DOHH2 (cell line): ENCODE measurements at regions not wholly inside any gene's neighbourhood (a gene's known extent, or its start where the extent isn't known, plus 50 kb on each side); places are given as distances from the start of the nearest gene placed in this dataset.
A peak's percentile ranks its signal among the peaks of the same experiment; 100 is the strongest.

Experiments
- H3F3A ChIP-seq: fragments of 200-600 bp; sonication (generic), shearing (Covaris generic); 2 replicates; pipeline ENCODE4 v1.6.0; 2016; ENCODE audit warnings: antibody characterized with exemption, mild to moderate bottlenecking; ENCODE audit not compliant: control insufficient read depth, insufficient read depth
- H3K27ac ChIP-seq: fragments of 200-600 bp; sonication (generic); 2 replicates; pipeline ENCODE4 v1.5.1; 2014; ENCODE audit warnings: low read depth, mild to moderate bottlenecking, low read length, moderate library complexity
- H3K27me3 ChIP-seq: fragments of 200-600 bp; sonication (generic); 2 replicates; pipeline ENCODE4 v1.6.1; 2014; ENCODE audit warnings: mild to moderate bottlenecking, low read length, mixed read lengths; ENCODE audit not compliant: control insufficient read depth
- H3K36me3 ChIP-seq: fragments of 200-600 bp; sonication (generic); 2 replicates; pipeline ENCODE4 v1.6.1; 2014; ENCODE audit warnings: mild to moderate bottlenecking, low read length, moderate library complexity, mixed read lengths; ENCODE audit not compliant: control insufficient read depth
- H3K4me1 ChIP-seq: fragments of 200-600 bp; sonication (generic); 2 replicates; pipeline ENCODE4 v1.6.1; 2014; ENCODE audit warnings: mild to moderate bottlenecking, low read length, mixed read lengths; ENCODE audit not compliant: control insufficient read depth
- H3K4me2 ChIP-seq: fragments of 200-600 bp; sonication (generic); 2 replicates; pipeline ENCODE4 v1.6.0; 2014; ENCODE audit warnings: mild to moderate bottlenecking, low read length, moderate library complexity
- H3K4me3 ChIP-seq: fragments of 200-600 bp; sonication (generic); 2 replicates; pipeline ENCODE4 v1.5.1; 2014; ENCODE audit warnings: mild to moderate bottlenecking, low read length, mixed read lengths
- H3K79me2 ChIP-seq: fragments of 200-600 bp; sonication (generic); 2 replicates; pipeline ENCODE4 v1.6.1; 2014; ENCODE audit warnings: mild to moderate bottlenecking, low read length, mixed read lengths; ENCODE audit not compliant: control insufficient read depth
- H3K9me2 ChIP-seq: fragments of 200-600 bp; sonication (generic); replicated peaks from 2 replicates; pipeline ENCODE4 v1.6.1; 2014; ENCODE audit warnings: mild to moderate bottlenecking, low read length, mixed read lengths; ENCODE audit not compliant: control insufficient read depth
- H3K9me3 ChIP-seq: fragments of 200-600 bp; sonication (generic); 2 replicates; pipeline ENCODE4 v1.6.1; 2014; ENCODE audit warnings: antibody characterized with exemption, low read length, mixed read lengths; ENCODE audit not compliant: control insufficient read depth, insufficient read depth
- H4K20me1 ChIP-seq: fragments of 200-600 bp; sonication (generic); 2 replicates; pipeline ENCODE4 v1.6.0; 2014; ENCODE audit warnings: low read depth, mild to moderate bottlenecking, antibody characterized with exemption, low read length, moderate library complexity; ENCODE audit not compliant: control insufficient read depth, insufficient read depth
- CTCF ChIP-seq: fragments of 200-600 bp; sonication (generic); IDR thresholded peaks from one replicate; pipeline ENCODE4 v1.5.1; 2014; ENCODE audit warnings: antibody characterized with exemption, mild to moderate bottlenecking, low read depth, low read length; ENCODE audit not compliant: poor library complexity, severe bottlenecking
- EZH2phosphoT487 ChIP-seq: fragments of 200-600 bp; sonication (generic); IDR thresholded peaks from 2 replicates; pipeline ENCODE4 v1.6.1; 2017; ENCODE audit warnings: borderline replicate concordance, mild to moderate bottlenecking, antibody characterized with exemption, low read length, moderate library complexity, mixed read lengths

GRCh38 chr1:234975941-234976860, 152.4 kb downstream of the TOMM20 start:
- Histone ChIP-seq H3K79me2 (no peaks in the 10 kb centered on the region), H3K4me1 (peaks cover 48% of the 10 kb centered on the region), H3K9me2 (no peaks in the 10 kb centered on the region), H3K27me3 (0 out of 2 replicates have a peak, but pooled peaks cover under 1% of the 10 kb centered on the region), H3K27ac (no peak overlapping the region), H3K4me3 (no peak overlapping the region), H3K4me2 (peak overlapping the region; percentile 40; the same call in 1 of the 2 replicates), H4K20me1 (no peaks in the 10 kb centered on the region), H3F3A (peaks cover 5% of the 10 kb centered on the region; the same call in 1 of the 2 replicates), H3K9me3 (no peaks in the 10 kb centered on the region), H3K36me3 (no peaks in the 10 kb centered on the region)
- TF ChIP-seq CTCF (no peak), EZH2phosphoT487 (no peak)

DNA sequence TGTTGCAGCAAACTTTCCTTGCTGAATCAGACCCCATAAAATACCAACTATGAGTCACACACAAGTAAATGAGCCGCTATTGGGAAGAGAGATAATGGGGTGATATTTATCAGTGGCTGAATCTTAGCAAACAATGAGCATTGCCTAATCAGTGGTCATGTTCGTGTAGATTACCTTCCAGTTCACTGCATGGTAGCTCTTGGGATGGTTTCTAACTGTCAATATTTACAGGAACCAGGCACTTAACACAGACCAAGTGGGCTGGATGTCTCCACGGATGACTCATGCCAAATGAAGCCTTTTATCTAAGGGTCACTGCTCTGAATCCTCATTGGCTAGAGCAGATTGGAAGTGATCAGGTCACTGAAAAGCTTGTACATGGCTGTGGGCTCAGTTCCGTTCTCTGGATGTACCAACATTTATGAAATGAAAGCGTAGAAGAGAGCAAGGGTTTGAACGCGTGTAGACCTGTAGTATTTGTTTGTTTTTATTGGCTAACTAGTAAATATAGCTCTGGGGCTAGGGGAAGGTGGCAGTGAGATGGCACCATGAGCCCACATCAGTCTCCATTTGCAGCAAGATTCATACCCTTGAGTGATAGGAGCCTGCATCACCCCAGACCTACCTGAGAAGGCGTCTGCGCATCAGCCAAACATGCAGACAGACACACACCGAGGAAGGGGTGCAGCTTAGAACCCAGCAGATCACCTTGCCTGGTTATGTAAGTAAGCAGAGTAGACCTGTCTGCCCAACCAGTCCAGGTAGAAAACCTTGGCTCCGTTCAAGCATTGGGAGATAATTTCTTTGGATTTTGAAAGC, 153.3 kb downstream of the TOMM20 start:
- Histone ChIP-seq H3K9me2 (no peaks in the 10 kb centered on the region), H4K20me1 (no peaks in the 10 kb centered on the region), H3K4me3 (no peak overlapping the region), H3K4me1 (peaks cover 40% of the 10 kb centered on the region), H3K9me3 (no peaks in the 10 kb centered on the region), H3K27me3 (0 out of 2 replicates have a peak, but pooled peaks cover 3% of the 10 kb centered on the region), H3K4me2 (no peak overlapping the region), H3K27ac (no peak overlapping the region), H3K79me2 (no peaks in the 10 kb centered on the region), H3F3A (peaks cover 5% of the 10 kb centered on the region; the same call in 1 of the 2 replicates), H3K36me3 (no peaks in the 10 kb centered on the region)
- TF ChIP-seq EZH2phosphoT487 = no peak
- no peak for TF ChIP-seq CTCF

DNA sequence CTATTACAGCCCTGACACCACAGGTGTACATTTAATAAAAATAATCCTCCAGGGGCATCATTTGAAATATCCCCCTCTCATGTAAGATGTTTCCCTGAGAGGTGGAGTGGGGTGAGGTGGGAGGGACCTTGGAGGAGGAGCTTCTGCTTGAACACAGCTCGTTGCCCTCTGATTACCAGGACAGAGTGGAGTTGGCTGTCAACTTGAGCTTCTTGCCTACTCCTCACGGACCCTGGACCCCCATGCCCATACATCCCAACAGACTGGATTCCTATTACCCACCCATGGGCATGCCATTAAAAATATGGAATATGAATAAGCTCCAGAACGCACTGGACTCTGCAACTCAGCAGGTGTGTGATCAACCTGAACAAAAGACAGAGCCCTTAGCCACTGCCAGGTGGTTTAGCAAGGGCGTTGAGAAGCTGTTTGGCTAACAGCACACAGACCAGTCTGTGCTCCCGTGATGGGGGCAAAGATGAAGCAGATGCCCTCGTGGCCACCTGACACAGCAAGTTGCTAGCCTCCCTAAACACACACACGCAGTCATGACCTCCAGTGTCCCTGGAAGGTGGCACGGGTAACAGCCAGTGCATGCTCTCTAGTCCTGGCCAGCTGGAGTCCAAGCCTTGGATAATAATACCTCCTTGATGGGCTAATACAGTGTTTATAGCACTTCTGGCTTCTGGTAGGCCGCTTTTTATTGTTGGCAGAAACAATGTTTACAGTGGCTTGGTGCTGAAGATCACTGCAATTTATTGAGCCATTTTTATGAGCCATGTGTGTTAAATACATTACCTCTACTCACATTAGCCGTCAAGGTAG, 155.0 kb downstream of the TOMM20 start:
- peaks cover under 1% of the 10 kb centered on the region; the same call in 1 of the 2 replicates for H3F3A ChIP-seq
- H3K27ac ChIP-seq = no peak overlapping the region

More for the DNA sequence above, 155.0 kb downstream of the TOMM20 start:
- no peak for TF ChIP-seq EZH2phosphoT487
- TF ChIP-seq CTCF = no peak
- Histone ChIP-seq H3K79me2 (no peaks in the 10 kb centered on the region), H3K4me3 (no peak overlapping the region), H3K36me3 (no peaks in the 10 kb centered on the region), H3K9me3 (no peaks in the 10 kb centered on the region), H4K20me1 (no peaks in the 10 kb centered on the region), H3K4me2 (no peak overlapping the region), H3K27me3 (0 out of 2 replicates have a peak, but pooled peaks cover 11% of the 10 kb centered on the region), H3K4me1 (peaks cover 29% of the 10 kb centered on the region), H3K9me2 (no peaks in the 10 kb centered on the region)
